GM19467 (cell line): ENCODE measurements at regions not wholly inside any gene's neighbourhood (a gene's known extent, or its start where the extent isn't known, plus 50 kb on each side); places are given as distances from the start of the nearest gene placed in this dataset.

Source experiments
- ATAC-seq: cut with Tn5 transposase; IDR thresholded peaks from one replicate; pipeline ENCODE4 v1.9.1; 2021; ENCODE audit warnings: mild to moderate bottlenecking, moderate library complexity; ENCODE audit not compliant: unreplicated experiment

DNA sequence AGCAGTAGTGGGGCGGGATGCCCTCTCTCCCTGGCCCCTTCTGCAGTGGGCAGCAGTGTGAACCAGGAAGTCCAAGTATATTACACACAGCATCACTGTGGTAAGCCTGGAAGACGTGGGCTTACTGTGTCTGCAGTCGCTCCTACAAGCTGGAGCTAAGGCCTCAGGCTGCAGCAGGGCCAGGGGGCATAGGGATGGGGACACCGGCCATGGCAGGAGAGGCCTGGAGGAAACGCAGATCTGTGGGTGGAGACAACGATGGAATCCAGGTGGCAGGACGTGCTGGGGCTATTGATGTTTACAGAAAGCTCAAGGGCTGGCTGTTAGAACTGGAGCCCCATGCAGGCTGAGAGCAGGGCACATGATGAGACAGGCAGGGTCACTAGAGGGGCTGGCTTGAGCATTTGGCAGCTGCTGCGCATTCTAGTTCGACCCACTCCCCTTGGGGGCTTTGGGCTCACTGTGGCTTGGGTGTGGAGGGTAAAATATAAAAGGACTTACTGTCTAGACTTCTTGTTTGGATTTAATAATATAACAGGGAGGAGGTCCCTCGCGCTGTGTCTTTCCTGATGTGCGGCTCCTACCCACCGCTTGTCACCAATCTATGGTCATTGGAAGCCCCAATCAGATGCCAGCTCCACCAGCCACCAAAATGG lies 539.5 kb downstream of the TBC1D22A start:
- no peak for ATAC-seq

DNA sequence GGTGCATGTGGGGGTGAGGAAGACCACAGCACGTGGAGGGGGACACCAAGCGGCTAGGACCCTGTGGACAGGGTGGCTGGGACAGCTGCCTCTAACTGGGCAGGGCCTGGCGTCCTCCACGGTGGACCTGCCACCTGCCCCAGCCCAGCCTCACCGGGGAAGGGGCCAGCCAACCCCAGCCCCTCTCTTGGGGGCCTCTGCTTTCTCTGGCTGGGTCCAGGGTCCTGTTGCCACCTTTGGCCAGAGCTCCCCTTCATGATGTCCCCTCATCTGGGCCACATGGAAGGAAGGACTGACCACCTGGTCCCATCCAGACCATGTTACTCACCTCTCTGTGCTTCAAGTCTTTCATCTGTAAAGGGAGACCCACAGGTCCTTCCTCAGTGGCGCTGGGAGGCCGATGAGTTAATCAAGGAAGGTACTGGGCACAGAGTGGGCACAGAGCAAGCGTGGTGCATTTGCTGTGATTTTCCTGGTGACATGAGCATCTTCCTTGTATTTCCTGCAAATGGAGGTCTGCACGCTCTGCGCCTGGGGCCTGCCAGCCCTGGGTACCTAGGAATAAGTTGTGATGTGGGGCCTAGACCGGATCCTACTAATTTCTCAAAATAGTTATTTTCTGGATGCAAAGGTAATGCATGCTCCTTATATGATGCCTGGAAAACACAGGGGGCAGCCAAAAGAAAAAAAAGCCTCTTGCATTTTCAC lies 538.4 kb downstream of the TBC1D22A start:
- no peak for ATAC-seq

DNA sequence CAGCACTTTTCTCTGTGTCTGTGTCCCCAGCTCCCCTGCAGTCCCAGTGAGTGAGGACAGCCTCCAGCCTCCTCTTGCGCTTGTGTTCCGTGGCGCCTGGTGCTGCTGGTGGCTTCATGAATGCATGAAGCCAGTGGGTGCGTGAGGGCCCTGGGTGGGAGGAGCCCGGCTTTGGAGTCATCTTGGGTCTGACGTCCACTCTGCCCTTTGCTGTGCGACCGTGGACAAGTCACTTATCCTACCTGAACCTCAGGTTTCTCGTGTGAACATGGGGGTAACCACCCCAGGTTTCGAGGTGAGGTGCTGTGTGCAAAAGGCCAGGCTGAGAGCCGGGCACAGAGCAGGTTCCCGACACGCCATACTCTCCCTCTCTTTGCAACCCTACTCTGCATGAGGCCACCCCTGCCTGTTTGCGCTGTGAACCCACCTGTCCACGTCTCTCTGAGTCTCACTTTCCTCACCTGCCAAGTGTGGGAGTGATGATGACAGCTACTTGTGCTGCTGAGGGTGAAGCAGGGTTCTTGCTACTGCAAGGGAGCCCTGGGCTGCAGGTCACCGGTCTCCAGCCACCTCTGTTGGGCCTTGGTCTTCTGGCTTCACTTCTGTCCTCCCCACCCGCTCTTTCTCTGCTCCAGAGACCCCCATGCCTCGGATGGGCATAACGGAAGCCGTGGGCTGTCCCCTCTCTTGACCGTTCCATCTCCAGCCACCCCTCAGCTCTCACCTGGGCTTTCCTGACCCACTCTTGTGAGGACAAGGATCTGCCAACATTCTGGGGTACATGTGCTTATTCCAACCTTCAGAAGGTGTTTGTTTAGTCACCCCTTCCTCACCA lies 537.6 kb downstream of the TBC1D22A start:
- no peak for ATAC-seq

DNA sequence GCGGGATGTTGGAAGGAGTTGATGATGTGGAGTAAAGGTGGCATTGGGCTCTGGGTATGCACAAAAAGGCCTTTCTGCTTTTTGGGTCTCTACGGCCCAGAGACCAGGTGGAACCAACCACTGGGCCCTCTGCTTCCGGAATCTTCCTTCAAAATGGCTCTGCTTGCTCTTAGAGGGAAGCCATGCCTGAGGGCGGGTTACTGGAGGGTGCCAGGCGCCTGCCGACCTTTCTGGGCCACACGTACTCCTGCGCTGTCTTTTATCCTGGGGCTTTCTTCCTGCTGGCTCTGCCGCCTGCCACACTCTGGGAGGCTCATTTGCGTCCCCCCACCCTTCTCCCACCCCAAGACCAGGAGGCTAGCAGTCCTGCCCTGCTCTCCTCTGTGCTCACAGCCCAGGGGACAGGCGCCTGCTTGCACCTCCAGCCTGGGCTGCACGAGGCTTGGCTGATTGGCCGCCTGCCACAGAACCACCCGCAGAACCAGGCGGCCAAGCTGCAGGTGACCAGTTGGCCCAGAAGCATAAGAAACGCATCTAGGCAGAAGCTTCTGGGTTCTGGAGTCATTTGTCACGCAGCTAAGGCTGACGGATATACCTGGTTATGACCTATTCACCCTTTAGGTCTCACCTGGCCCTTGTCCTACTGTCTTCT lies 536.9 kb downstream of the TBC1D22A start:
- no peak for ATAC-seq

DNA sequence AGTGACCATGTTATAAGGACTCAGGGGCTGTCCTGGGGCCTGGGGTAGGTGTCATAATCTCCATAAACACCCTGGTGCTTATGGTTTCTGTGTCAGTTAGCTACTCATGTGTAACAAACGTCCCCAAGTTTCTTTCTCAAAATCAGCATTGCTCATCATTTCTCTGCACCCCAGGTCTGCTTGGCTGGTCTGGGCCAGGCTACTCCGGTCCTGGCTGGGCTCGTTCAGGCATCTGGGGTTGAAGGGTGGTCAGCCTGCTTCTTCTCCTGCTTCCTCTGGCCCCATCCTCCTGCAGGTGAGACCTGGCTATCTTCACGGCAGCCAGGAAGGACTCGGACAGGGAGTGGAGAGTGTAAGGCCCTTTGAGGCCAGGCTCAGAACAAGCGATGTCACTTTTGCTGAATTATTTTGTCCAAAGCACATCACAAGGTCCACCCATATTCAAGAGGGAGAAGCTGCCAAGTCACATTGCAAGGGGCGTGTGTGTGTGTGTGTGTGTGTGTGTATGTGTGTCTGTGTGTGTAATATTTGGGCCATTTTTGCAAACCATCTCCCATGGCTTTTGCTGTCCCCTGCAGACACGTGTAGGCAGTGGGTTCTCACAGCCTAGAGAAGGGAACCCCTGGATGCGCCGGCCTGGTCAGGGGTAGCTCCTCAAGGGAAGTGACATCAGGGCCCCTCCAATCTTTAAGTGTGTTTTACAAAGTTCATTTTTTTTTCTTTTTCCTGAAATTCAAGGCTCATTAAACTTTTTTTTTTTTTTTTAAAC lies 535.8 kb downstream of the TBC1D22A start:
- no peak for ATAC-seq

DNA sequence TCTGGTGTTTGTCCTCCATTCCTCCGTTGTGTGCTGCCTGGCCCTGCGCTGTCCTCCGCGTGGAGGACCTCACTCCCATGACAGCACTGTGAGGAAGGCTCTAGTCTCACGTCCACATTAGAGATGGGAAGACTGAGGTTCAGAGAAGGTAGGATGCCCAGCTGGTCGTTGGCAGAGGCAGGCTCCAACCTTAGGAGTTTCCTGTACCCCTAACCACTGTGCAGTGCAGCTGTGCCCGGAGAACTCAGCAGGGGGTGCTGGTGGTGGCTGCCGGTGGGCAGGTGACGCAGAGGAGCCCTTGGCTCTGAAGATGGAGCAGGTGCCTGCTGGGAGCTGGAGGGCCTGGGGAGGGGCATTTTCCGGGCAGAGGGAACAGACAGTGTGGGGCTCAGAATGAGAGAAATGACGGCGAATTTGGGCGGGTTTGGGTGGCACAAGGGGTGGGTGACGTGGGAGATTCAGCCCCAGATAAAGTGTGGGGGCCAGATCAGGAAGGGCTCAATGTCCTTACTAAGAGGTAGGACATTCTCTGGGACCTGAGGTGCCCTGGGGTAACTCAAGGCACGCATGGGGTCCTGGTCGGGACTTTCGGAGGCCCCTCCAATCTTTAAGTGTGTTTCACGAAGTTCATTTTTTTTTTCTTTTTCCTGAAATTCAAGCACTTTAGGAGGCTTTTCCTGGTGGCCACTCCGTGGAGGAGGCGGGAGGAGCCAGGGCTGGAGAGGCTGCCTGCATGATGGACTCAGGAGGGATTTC lies 535.0 kb downstream of the TBC1D22A start:
- ATAC-seq, result no peak

DNA sequence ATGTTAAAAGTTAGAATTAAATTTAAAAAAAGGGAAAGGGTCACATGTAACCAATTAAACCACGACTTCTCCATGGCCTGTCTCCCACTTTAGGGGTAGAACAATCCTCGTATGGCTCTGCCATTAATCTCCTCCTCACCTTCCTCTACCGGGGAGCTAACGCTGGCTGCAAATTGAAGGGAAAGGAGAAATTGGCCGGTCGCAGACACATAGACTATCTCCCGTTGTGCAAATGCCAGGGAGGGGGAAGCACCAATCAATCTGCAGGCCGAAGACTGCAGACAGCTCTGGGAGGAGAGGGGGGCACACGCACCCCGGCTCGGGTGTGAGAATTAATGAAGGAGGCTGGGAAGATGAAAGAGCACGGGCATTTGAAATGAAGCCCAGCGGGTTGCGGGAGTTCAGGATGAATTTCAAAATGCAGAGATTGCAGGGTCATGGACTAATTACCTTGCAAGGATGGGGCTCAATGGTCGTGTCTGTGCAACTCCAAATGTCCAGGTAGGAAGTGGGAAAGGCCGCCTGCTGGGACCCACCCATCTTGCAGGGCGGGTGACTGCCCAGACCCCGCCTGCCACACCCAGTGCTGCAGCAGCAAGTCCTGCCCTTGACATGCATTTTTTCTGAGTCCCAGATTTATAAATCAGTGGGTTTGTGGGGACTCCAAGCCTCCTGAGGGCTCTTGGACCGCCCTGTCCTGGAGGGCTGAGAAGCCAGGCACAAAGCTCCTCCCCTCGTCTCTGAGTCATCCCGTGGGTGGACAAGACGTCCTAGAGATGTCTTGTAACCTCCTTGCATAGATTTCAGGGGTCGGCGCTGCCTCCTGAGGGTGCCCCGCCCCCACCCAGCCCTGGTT lies 534.2 kb downstream of the TBC1D22A start:
- ATAC-seq, result no peak

DNA sequence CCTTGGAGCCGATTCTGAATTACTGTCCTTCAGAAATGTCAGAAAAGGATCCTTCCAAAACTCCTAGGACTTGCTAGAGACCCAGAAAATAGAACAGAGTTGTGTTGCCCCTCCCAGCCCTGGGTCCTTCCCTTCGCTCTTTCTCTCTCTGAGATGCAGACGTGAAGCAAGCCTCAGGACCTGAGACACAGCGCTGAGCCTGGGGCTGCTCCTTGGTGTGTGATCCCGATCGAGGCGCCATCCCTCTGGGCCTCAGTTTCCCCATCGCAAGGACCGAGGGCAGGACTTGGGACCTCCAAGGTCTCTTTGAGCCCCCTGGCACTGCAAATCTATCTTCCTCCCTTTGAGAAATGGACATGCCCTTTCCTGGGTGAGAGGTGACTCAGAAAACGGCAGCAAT lies 533.5 kb downstream of the TBC1D22A start:
- no peak for ATAC-seq

DNA sequence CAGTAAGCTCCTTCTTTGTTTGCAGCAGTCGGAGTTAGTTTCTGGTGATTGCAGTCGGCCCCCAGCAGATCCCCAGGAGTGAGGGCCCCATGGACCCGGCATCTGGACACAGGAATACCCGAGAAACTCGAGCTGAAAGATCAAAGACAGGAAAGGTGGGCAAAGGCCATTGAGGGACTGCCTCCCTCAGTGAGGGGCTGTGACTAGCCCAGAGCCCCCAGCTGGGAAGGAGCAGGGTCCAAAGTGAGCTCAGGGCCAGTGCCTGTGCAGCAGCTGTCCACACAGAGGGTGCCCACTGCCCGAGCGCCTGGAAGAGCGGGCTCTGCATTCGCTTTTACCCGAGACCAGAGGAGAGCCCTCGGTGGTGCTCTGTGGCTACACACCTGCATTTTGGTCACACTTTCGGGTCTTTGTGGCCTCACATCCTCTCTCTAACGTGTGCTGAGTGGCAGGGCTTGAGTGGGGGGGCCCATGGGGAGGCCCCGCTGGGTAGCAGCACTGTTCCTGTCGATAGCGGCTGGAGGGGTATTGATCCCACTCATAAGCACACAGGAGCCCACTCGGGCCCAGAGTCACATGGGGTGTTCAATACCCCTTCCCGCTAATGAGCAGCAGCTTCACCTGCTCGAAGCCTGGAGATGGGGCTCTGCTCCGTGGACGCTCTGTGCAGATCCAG lies 532.9 kb downstream of the TBC1D22A start:
- ATAC-seq, result no peak

DNA sequence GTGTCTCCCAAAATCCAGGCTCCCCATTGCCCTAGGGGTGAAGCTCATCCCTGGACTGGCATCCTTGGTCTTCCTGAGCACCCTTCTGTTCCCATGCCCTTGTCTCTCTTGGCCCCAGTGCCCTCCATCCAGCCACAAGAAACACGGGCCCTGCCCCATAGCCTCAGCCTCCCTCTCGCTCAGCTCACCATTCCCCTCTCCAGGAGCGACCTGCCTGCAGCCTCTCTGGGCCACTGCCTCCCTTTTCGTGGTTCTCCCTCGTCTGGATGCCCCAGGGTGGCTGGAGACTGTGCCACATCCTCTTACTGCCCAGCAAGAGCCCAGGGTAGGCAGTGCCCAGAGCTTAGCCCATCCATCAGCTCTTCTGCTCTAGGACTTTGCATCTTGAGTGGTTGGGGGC lies 532.1 kb downstream of the TBC1D22A start:
- ATAC-seq, result no peak

DNA sequence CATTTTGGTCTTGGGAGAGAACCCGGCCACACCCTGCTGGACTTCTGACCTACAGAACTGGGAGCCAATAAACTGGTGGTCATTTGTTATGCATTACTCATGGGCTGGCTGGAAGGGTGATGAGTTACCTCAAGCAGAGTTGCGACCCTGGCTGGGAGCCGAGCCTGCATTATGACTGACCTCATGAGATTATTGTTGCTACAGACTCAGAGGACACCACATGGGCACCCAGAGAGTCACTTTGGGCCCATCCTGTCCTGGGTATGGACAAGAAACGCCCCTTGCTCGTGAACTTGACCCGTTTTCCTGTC lies 531.7 kb downstream of the TBC1D22A start:
- no peak for ATAC-seq

DNA sequence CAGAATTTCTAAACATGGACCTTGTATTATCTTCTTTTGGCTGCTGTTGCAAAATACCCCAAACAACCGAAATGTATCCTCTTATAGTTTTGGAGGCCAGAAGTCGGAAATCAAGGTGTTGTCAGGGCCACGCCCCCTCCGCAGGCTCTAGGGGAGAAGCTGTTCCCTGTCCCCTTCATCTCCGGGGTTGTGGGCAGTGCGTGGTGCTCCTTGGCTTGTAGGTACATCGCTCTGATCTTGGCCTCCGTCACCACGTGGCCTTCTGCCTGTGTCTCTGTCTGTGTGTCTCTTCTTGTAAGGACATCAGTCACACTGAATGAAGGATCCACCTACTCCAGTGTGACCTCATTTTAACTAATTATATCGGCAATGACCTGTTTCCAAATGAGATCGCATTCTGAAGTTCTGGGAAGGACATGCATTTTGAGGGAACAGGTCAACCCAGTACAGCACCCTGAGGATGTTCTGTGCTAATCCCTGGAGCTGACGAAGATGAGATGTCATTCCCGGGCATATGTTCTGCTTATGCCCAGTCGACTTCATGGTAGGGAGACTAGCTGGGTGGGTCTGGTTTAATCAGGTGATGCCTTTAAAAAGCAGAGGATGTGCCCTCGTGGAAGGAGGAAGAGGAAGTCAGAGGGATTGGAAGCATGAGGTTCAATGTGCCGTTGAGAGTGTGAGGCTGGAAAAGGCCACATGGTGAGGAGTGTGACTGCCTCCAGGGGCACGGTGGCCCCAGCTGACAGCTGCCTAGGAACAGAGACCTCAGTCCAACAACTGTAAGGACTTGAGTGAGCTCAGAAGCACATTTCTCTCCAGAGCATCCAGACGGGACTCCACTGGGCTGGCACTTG lies 531.1 kb downstream of the TBC1D22A start:
- no peak for ATAC-seq

DNA sequence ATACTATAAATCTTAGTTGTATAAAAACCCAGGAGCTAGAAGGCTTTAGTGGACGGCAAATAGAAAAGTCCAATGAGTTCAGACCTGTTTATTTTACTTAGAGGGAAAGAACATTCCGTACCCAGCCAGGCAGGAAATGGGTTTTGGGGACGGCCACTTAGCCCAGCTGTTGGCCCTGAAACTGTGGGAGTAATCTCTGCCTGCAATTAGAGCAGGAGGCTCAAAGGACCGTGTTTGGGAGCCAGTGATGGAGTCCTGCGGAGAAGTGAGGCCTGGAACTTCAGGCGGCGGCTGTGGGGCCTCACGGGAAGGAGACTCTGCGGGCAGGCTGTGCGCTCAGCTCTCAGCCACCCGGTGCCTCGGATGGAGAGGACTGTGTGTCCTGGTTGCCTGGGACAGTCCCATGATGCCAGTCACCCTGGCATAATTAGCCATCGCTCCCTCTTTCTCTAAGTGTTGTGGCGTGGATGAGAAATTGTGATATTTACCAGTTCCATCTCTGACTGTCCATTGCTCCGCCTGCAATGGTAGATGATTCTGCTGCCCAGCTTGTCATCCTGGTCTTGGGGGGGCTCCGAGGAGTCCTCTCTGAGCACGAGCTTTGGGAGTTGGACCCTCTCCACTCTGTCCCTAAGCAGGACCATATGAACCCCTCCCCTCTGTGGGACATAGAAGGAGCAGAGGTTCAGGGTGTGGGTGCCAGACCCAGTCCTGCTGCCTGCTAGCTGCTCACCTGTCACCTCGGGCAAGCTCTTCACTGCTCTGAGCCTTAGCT lies 530.3 kb downstream of the TBC1D22A start:
- ATAC-seq, result no peak

DNA sequence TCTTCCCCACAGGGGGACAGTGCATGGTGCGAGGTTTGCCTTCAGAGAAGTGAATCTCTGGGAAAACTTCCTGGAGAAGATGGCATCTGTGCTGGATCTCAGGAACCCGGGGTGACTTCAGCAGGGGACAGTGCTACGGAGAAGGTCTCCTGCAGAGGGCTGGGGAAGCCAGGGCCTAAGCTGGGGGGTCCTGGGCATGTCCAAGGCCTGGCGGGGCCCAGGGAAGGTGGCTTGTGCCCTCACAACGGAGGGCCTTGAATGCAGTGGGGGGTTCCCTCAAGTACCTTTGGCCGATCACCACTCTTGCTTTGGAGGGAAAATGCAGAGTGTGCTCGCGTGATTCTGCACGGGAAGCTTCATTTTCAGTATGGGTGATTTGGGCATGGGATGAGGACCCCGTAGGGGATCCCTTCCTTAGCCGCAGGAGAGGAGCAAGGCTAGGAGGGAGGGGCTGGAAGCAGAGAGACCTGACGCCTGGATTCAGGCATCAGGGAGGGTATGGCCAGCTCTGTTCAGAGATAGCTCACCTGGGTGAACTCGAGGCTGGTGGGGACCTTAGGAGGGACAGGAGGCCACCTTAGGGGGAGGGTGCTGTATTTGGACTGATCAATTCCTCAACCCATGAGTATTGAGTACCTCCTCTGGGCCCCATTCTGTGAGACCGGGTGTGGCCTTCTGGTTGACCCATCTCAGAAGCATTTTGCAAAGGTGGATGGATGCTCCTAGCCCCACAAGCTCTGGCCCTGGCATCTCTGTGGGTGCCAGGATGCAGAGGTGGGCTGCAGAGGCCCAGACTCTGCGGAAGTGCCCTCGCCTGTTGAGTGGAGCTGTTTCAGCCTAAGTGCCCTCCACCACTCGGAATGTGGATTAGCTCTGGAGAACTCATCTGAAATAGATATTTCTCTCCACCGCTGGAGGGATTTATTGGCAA lies 529.4 kb downstream of the TBC1D22A start:
- no peak for ATAC-seq

DNA sequence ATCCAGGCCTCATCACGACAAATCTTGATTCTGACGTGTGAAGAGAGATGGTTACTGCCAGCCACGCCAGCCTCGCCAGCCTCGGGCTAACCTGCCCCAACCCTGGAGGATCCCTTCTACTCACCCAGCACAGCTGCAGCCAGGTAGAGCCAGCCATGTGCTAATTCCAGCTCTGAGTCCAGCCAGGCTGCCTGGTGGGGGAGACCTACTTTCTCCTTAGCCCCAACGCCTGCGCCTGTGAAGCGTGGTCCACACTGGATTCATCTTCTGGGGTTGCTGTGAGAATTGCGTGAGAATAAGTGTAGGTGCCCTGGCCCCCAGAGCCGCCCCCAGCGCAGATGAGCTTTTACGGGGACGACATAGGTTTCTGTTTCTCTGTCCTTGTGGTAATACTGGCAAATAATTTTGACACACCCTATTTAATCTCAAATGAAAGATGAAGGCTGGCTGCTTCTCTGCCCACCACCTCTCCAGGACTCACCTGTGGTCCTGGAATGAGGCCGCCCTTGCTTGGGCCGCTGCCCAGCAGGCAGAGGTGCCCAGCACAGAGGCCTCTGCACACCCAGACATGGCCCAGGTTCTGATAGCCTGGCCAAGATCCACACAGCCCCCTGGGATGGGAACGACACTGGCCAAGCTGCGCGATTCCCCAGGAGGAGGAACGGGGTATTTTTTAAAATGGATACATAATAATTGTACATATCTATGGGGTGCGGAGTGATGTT lies 528.4 kb downstream of the TBC1D22A start:
- no peak for ATAC-seq
